NCI-H226 (cell line): ENCODE measurements at regions not wholly inside any gene's neighbourhood (a gene's known extent, or its start where the extent isn't known, plus 50 kb on each side); places are given as distances from the start of the nearest gene placed in this dataset.

ENCODE experiments used
- DNase-seq: peaks from one replicate; pipeline ENCODE4 v3.0.0-alpha.2; 2015

DNA sequence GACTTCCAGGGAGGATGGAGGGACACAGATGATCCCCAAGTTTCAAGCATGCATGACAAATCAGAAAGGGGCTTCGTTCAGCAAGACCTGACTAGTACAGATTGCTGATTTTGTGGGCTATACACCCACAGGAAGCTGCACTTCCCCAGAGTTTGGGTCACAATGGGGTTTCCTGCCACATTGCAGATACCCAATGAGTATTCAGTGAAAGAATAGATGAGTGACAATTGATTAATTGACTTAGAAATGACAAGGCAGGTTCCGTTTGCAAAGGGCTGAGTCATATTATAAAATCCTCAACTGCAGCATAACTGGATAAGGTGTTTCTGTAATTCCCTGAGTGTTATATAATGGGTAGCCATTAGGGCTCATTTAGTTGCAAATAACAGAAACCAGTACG, 146.6 kb upstream of the TBL1X start:
- no peak for DNase-seq

DNA sequence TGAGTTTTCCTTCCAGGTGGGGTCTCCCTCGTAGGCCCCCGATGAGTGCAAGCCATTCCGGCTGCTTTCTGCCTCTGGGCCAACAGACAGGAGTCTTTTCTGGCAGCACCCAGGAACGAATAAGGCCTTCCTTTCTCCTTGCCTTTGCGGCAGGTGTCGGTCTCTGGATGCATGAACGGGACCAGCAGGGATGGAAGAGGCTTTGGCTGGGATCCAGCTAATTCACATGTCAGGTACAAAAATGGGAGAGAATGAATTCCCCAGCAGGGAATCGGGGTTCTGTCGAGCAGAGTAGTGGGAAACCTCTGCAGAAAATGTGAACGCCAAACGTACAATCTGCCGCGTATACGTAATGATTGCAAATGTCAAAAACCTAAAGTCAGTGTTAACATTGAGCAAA, 146.1 kb upstream of the TBL1X start:
- no peak for DNase-seq

GRCh38 chrX:9320940-9321339, 143.9 kb upstream of the TBL1X start:
- DNase-seq = no peak

- no peak for DNase-seq
Observed at GRCh38 chrX:9324676-9325075, 140.2 kb upstream of the TBL1X start.

DNA sequence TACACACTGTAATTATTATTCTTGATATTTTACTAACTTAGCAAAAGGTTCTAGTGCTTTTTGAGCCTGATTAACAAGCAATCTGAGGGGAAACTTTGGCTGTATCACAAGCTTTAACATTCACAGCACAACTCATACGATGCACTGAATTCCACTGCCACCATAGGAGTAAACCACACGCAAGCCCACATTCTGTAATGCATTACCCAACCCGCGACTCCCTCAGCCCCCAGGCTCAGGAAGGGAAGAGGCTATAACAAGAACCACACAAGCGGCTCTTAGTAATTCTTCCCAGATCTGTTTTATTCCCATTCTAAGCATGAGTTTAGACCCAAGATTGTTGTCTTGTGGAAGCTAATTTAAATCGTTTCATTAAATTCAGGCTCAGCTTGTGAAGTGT, 138.5 kb upstream of the TBL1X start:
- no peak for DNase-seq

DNA sequence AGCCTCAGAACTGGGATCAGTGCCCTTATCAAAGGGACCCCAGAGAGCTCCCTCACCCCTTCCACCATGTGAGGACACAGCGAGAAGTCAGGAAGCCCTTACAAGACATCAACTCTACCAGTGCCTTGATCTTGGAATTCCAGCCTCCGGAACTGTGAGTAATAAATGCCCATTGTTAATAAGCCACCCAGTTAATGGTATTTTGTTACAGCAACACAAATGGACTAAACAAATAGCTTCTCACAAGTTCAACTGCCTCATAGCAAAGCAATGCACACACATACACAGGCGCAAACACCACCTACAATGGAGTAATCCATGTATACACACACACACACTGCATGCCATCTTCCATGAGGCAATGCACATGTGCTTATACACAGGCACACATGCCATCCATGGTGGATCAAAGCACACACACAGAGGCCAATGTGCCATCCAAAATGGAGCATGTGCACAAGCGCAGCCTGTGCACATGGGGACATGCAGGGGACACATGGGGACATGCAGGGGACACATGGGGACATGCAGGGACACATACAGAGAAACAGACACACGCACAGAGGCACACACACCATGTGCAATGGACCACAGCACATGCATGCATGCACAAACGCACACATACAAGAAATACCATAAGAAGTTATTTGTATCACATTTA, 137.6 kb upstream of the TBL1X start:
- no peak for DNase-seq

DNA sequence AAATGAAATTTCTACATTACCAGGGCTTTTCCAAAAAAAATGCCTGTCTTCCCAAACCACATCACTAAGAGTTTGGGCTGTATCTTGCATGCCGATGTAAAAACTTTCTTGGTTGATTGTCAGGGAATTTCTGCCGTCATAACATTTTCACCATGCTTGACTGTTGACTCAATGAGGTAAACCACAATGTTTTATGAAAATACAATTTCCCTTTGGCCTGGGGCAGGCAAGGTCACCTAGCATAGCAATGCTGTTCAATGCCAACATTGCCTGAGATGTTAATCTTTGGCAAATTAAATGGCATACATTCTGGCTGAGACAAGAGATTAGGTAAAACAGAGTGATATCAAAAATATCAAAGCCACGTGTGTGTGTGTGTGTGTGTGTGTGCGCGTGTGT, 137.1 kb upstream of the TBL1X start:
- DNase-seq = peak; percentile 80

DNA sequence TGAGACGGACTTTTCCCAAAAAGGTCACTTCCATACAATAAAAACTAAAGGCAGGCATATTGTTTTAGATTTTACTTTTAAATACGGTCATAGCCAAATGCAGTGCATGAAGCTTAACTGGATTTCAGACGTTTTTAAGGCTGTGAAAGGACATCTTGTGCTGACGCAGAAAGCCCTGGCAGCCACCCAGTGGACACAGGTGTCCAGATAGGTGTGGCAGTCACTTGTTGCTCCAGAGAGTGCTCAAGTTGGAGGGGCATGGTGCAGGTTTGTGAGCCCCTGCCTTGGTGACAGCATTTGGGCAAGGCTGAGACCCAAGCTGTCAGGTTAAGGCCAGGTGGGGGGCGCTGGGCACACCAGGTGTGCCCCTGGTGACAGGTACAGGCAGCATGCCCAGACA, 135.8 kb upstream of the TBL1X start:
- DNase-seq = no peak

DNA sequence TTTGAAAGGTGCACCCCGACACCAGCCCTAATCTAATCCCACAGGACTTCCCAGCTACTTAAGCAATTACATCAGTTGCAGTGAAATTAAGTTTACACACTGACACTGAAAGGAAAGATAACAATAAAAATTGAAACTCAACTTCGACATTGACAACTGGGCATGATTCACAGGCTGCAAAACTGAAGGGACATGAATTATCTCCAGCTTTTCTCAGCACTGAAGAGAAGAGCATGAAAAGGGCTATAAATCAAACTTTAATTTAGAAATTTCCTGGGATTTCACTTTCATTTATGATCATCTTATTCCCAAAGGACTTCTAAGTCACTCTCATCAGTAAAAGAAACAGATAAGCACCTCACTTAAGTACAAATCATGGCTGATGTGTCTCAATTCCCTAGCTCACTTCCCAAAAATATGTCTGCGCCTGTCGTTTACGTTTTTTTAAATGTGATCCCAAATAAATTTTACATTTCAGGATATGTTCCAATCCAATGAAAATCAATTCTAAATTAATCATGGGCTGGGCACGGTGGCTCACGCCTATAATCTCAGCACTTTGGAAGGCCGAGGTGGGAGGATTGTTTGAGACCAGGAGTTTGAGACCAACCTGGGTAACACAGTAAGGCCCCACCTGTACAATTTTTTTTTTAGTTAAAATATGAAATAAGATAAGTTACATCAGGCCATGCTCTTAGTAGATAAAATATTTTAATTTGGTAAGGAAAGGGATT, 134.4 kb upstream of the TBL1X start:
- DNase-seq = no peak

- no peak for DNase-seq
Observed at GRCh38 chrX:9333873-9334560, 130.8 kb upstream of the TBL1X start.

DNA sequence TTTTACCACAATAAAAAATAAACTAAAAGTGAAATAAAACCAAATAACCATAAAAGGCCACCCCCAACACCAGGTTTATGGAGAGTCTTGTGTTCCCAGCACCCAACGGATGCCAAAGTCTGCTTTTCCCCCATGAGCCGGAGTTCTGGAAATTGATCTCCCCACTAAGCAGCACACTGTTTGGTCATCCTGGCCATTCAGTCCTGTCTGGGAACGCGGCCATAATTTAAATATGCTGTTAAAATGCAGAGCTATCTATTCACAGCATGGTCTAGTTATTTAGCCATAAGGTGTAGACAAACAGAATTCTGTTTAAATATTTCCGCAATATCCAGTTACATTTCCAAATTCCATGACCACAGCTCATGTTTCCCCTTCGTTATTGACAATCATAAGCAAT, 129.6 kb upstream of the TBL1X start:
- no peak for DNase-seq

GRCh38 chrX:9336456-9336855, 128.4 kb upstream of the TBL1X start:
- DNase-seq = no peak

DNA sequence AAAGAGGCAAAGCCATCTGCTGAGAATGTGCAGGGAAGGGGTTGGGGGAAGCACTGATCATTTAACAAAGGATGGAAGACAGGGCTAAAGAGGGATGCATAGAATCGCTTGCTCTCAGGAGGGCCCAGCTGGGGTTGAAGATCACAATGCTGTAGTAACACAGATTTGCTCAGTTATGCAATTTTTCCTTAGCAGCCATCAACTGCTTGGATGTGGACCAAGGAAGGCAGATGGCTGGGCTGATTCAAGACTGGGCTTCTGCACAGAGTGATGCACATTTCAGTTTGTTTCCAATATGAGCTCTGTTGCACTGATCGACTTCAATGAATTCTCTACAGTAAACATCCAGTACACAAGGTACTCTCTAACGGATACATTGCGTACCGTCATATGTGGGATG, 127.8 kb upstream of the TBL1X start:
- no peak for DNase-seq

- DNase-seq = no peak
Observed at GRCh38 chrX:9338986-9339385, 125.9 kb upstream of the TBL1X start.

GRCh38 chrX:9339603-9340491, 125.0 kb upstream of the TBL1X start:
- DNase-seq = no peak

- DNase-seq = no peak
Observed at GRCh38 chrX:9340598-9341290, 124.1 kb upstream of the TBL1X start.

DNA sequence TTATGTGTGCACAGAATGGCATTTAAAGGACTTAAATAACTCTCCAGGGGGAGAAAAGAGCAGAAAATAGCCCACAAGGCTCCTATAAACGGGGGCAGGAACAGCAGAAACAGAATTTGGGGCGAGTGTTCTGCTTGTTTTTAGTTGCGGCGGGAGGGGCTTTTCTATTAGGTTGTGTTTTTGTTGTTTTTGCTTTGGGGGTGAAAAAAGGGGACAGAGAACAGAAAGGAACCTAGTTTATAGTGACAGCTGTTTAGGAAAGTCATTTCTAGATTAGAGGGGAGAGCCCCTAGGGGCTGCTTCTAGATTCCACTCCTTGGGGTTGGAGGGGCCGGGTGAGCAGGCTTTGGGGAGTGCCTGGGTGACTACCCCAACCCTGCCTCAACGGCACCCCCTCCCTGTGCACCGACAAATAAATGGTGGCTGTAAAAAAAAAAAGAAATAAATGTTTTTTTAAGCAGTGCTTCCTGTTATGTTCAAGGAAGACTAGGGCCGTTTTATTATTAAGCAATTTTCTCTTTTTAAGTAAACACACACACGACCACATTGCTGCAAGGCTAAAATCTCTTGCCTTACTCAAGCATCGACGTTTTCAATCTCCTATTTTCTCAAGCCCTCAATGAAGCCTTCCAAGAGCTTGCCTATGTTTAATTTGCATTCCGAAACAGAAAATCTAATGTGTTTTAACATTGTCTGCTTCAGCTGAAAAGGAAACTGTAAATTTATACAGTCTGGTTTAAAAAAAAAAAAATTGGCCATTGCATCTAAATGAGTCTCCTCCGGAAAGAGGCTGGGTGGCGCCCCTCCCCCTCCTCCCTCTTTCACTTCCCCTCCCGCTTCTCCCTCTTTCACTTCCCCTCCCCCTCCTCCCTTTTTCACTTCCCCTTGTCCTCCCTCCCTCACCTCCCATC, 123.3 kb upstream of the TBL1X start:
- no peak for DNase-seq

GRCh38 chrX:9342561-9343051, 122.3 kb upstream of the TBL1X start:
- peak; percentile 79 for DNase-seq

DNA sequence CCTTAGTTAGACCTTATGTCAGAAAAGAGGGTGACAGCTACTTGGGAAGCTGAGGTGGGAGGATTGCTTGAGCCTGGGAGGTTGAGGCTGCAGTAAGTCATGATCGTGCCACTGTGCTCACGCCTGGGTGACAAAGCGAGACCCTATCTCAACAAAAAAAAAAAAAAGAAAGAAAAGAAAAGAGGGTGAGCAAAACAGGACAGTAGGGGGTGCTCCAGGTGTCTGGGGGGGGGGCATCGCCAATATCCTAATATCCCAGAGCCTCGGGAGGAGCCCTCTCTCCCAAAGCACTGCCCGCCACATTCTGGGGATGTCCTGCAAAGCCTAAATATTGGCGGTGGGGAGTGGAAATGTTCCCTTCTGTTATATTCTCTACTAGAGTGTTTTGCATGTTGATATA, 120.9 kb upstream of the TBL1X start:
- no peak for DNase-seq

DNA sequence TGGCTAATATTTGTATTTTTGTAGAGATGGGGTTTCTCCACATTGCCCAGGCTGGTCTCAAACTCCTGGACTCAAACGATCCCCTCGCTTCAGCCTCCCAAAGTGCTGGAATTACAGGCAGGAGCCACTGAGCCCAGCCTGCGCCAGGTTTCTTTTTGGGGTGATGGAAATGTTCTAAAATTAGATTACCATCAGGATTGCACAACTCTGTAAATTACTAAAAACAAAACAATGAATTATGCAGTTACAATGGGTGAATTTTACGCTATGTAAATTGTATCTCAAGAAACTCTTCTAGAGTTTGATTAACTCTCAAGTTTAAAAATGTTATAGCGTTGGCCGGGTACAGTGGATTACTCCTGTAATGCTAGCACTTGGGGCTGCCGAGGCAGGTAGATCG, 118.9 kb upstream of the TBL1X start:
- DNase-seq = no peak
